Hepatocyte (in vitro differentiated cells): ENCODE measurements at regions not wholly inside any gene's neighbourhood (a gene's known extent, or its start where the extent isn't known, plus 50 kb on each side); places are given as distances from the start of the nearest gene placed in this dataset.

Experiments used
- DNase-seq: peaks from one replicate; pipeline ENCODE4 v3.0.0-alpha.2; 2016; ENCODE audit warnings: low spot score
- H2AFZ ChIP-seq: fragments of 200-600 bp; sonication (generic); 2 replicates; pipeline ENCODE4 v1.6.0; 2016; ENCODE audit warnings: antibody characterized with exemption, mild to moderate bottlenecking
- H3K27ac ChIP-seq: fragments of 200-600 bp; sonication (generic); 2 replicates; pipeline ENCODE4 v1.5.1; 2016; ENCODE audit warnings: mild to moderate bottlenecking
- H3K27me3 ChIP-seq: fragments of 200-600 bp; sonication (generic); 2 replicates; pipeline ENCODE4 v1.6.1; 2016
- H3K36me3 ChIP-seq: fragments of 200-600 bp; sonication (generic); replicated peaks from 2 replicates; pipeline ENCODE4 v1.5.1; 2016; ENCODE audit warnings: low read depth; ENCODE audit not compliant: insufficient read depth
- H3K4me1 ChIP-seq: fragments of 200-600 bp; sonication (generic); 2 replicates; pipeline ENCODE4 v1.5.1; 2016; ENCODE audit warnings: mild to moderate bottlenecking, moderate library complexity; ENCODE audit not compliant: insufficient read depth
- H3K4me2 ChIP-seq: fragments of 200-600 bp; sonication (generic); 2 replicates; pipeline ENCODE4 v1.6.0; 2016
- H3K4me3 ChIP-seq: fragments of 200-600 bp; sonication (generic); 2 replicates; pipeline ENCODE4 v1.5.1; 2016; ENCODE audit warnings: mild to moderate bottlenecking
- H3K79me2 ChIP-seq: fragments of 200-600 bp; sonication (generic); 2 replicates; pipeline ENCODE4 v1.6.0; 2017; ENCODE audit warnings: mild to moderate bottlenecking
- H3K9me2 ChIP-seq: fragments of 200-600 bp; sonication (generic); replicated peaks from 2 replicates; pipeline ENCODE4 v1.6.0; 2017; ENCODE audit warnings: mild to moderate bottlenecking; ENCODE audit not compliant: insufficient read depth
- H3K9me3 ChIP-seq: fragments of 200-600 bp; sonication (generic); 2 replicates; pipeline ENCODE4 v1.5.1; 2016; ENCODE audit warnings: low read depth, mild to moderate bottlenecking
- H4K20me1 ChIP-seq: fragments of 200-600 bp; sonication (generic); 2 replicates; pipeline ENCODE4 v1.6.0; 2016; ENCODE audit warnings: mild to moderate bottlenecking; ENCODE audit not compliant: insufficient read depth, poor library complexity, severe bottlenecking
- CTCF ChIP-seq: fragments of 200-600 bp; sonication (generic); IDR thresholded peaks from 2 replicates; pipeline ENCODE4 v1.5.1; 2016; ENCODE audit warnings: antibody characterized with exemption, mild to moderate bottlenecking; ENCODE audit not compliant: poor library complexity
- EZH2 ChIP-seq: fragments of 200-600 bp; sonication (generic); IDR thresholded peaks from 2 replicates; pipeline ENCODE4 v1.6.1; 2016; ENCODE audit warnings: antibody characterized with exemption, mild to moderate bottlenecking, borderline replicate concordance
- EZH2phosphoT487 ChIP-seq: fragments of 200-600 bp; sonication (generic); IDR thresholded peaks from one replicate; pipeline ENCODE4 v1.6.1; 2018; ENCODE audit warnings: antibody characterized with exemption, mild to moderate bottlenecking, low read depth, moderate library complexity; ENCODE audit not compliant: unreplicated experiment, severe bottlenecking
- WGBS: methylation state at CpG from one replicate; pipeline ENCODE4 v1.1.6; 2016; ENCODE audit warnings: low lambda C conversion rate; ENCODE audit errors: missing lambda C conversion rate; 5-methylcytosine and 5-hydroxymethylcytosine counted together

- no peak for DNase-seq
- no peaks in the 10 kb centered on the region for H3K27me3 ChIP-seq
- no peak overlapping the region for H2AFZ ChIP-seq
- H3K4me2 ChIP-seq: no peak overlapping the region
- no peak overlapping the region for H3K27ac ChIP-seq
- H3K4me3 ChIP-seq: no peak overlapping the region
- 56% methylated on average over 2 of the region's 2 CpGs for WGBS
- H3K79me2 ChIP-seq: no peaks in the 10 kb centered on the region
- no peaks in the 10 kb centered on the region for H3K9me2 ChIP-seq
- no peaks in the 10 kb centered on the region for H3K36me3 ChIP-seq
- no peaks in the 10 kb centered on the region for H3K9me3 ChIP-seq
- TF ChIP-seq EZH2 (no peak), CTCF (no peak), EZH2phosphoT487 (no peak)
- no peaks in the 10 kb centered on the region for H4K20me1 ChIP-seq
- H3K4me1 ChIP-seq: peaks cover 3% of the 10 kb centered on the region
Observed at GRCh38 chr3:130259166-130259874, 86.2 kb upstream of the COL6A5 start.

- peak; percentile 23 for DNase-seq
- Histone ChIP-seq H3K4me2 (no peak overlapping the region), H3K27ac (no peak overlapping the region), H3K27me3 (no peaks in the 10 kb centered on the region), H4K20me1 (no peaks in the 10 kb centered on the region), H3K9me2 (no peaks in the 10 kb centered on the region), H2AFZ (no peak overlapping the region), H3K79me2 (no peaks in the 10 kb centered on the region), H3K4me3 (no peak overlapping the region), H3K4me1 (peaks cover 3% of the 10 kb centered on the region), H3K9me3 (no peaks in the 10 kb centered on the region), H3K36me3 (no peaks in the 10 kb centered on the region)
- TF ChIP-seq EZH2 (no peak), EZH2phosphoT487 (no peak), CTCF (no peak)
- 68% methylated on average over 5 of the region's 5 CpGs for WGBS
Observed at GRCh38 chr3:130260918-130261317, 84.6 kb upstream of the COL6A5 start.

- Histone ChIP-seq H4K20me1 (no peaks in the 10 kb centered on the region), H3K9me2 (no peaks in the 10 kb centered on the region), H3K79me2 (no peaks in the 10 kb centered on the region), H3K4me1 (peaks cover 3% of the 10 kb centered on the region), H3K27me3 (no peaks in the 10 kb centered on the region), H3K27ac (no peak overlapping the region), H3K4me3 (no peak overlapping the region), H2AFZ (no peak overlapping the region), H3K36me3 (no peaks in the 10 kb centered on the region), H3K9me3 (no peaks in the 10 kb centered on the region), H3K4me2 (no peak overlapping the region)
- TF ChIP-seq EZH2 (no peak), CTCF (no peak), EZH2phosphoT487 (no peak)
- 96% methylated on average over 24 of the region's 25 CpGs for WGBS
- no peak for DNase-seq
Observed at GRCh38 chr3:130263708-130264107, 81.8 kb upstream of the COL6A5 start.

GRCh38 chr3:130266817-130267216 is 78.7 kb upstream of the COL6A5 start:
- H4K20me1 ChIP-seq: no peaks in the 10 kb centered on the region
- no peaks in the 10 kb centered on the region for H3K9me3 ChIP-seq
- H3K27me3 ChIP-seq: no peaks in the 10 kb centered on the region
- H3K4me3 ChIP-seq: no peak overlapping the region
- H3K4me1 ChIP-seq: no peaks in the 10 kb centered on the region
- no peaks in the 10 kb centered on the region for H3K9me2 ChIP-seq
- TF ChIP-seq EZH2 (no peak), EZH2phosphoT487 (no peak), CTCF (no peak)
- no peaks in the 10 kb centered on the region for H3K36me3 ChIP-seq
- no peak for DNase-seq
- H3K27ac ChIP-seq: no peak overlapping the region
- no peak overlapping the region for H2AFZ ChIP-seq
- H3K79me2 ChIP-seq: no peaks in the 10 kb centered on the region
- H3K4me2 ChIP-seq: no peak overlapping the region
